Neural cell (in vitro differentiated cells): ENCODE measurements at regions not wholly inside any gene's neighbourhood (a gene's known extent, or its start where the extent isn't known, plus 50 kb on each side); places are given as distances from the start of the nearest gene placed in this dataset.

Experiments
- H2AFZ ChIP-seq: fragments of 200-600, 300-800 bp; sonication (generic), shearing (Covaris generic); 2 replicates; pipeline ENCODE4 v1.6.0; 2014; ENCODE audit warnings: low read depth, mild to moderate bottlenecking, antibody characterized with exemption, low read length, moderate library complexity
- H3F3A ChIP-seq: fragments of 200-600 bp; shearing (Covaris generic); 2 replicates; pipeline ENCODE4 v1.6.1; 2016; ENCODE audit warnings: mild to moderate bottlenecking, moderate library complexity, mixed read lengths, antibody characterized with exemption, low read length; ENCODE audit not compliant: insufficient read depth, poor library complexity, severe bottlenecking
- H3K27ac ChIP-seq: fragments of 200-600, 300-800 bp; sonication (generic), shearing (Covaris generic); 2 replicates; pipeline ENCODE4 v1.5.1; 2014; ENCODE audit warnings: mild to moderate bottlenecking, low read length, moderate library complexity
- H3K27me3 ChIP-seq: fragments of 300-800, 200-600 bp; sonication (generic), shearing (Covaris generic); 2 replicates; pipeline ENCODE4 v1.6.0; 2014; ENCODE audit warnings: mild to moderate bottlenecking, low read depth, low read length, moderate library complexity; ENCODE audit not compliant: insufficient read depth
- H3K36me3 ChIP-seq: fragments of 300-800, 200-600 bp; sonication (generic), shearing (Covaris generic); 2 replicates; pipeline ENCODE4 v1.5.1; 2014; ENCODE audit warnings: mild to moderate bottlenecking, antibody characterized with exemption, low read length, moderate library complexity; ENCODE audit not compliant: insufficient read depth
- H3K4me2 ChIP-seq: fragments of 300-800, 200-600 bp; sonication (generic), shearing (Covaris generic); 2 replicates; pipeline ENCODE4 v1.6.0; 2014; ENCODE audit warnings: mild to moderate bottlenecking, low read length
- H3K4me3 ChIP-seq: fragments of 300-800, 200-600 bp; sonication (generic), shearing (Covaris generic); 2 replicates; pipeline ENCODE4 v1.5.1; 2014; ENCODE audit warnings: mild to moderate bottlenecking, low read length, moderate library complexity
- H3K79me2 ChIP-seq: fragments of 200-600 bp; shearing (Covaris generic); replicated peaks from 2 replicates; pipeline ENCODE4 v1.6.0; 2014; ENCODE audit warnings: mild to moderate bottlenecking, low read length, moderate library complexity; ENCODE audit not compliant: insufficient read depth
- H3K9ac ChIP-seq: fragments of 300-800, 200-600 bp; sonication (generic), shearing (Covaris generic); 2 replicates; pipeline ENCODE4 v1.6.1; 2016; ENCODE audit warnings: mild to moderate bottlenecking, low read length, mixed read lengths
- H3K9me2 ChIP-seq: fragments of 200-600 bp; shearing (Covaris generic); 2 replicates; pipeline ENCODE4 v1.6.1; 2016; ENCODE audit warnings: mild to moderate bottlenecking, low read length, mixed read lengths; ENCODE audit not compliant: insufficient read depth
- H3K9me3 ChIP-seq: fragments of 200-600, 300-800 bp; sonication (generic), shearing (Covaris generic); 2 replicates; pipeline ENCODE4 v1.6.1; 2016; ENCODE audit warnings: mild to moderate bottlenecking, mixed run types, low read length, moderate library complexity, mixed read lengths
- H4K20me1 ChIP-seq: fragments of 200-600 bp; shearing (Covaris generic); 2 replicates; pipeline ENCODE4 v1.6.1; 2016; ENCODE audit warnings: mild to moderate bottlenecking, mixed run types; ENCODE audit not compliant: insufficient read depth
- EP300 ChIP-seq: fragments of 450-650 bp; conservative IDR thresholded peaks from 2 replicates; pipeline ENCODE4 v1.6.1; 2014; ENCODE audit warnings: antibody characterized with exemption, mild to moderate bottlenecking, moderate library complexity; ENCODE audit not compliant: poor library complexity, severe bottlenecking
- EZH2 ChIP-seq: fragments of 200-600, 300-800 bp; shearing (Covaris generic), sonication (generic); IDR thresholded peaks from 2 replicates; pipeline ENCODE4 v1.6.1; 2014; ENCODE audit warnings: antibody characterized with exemption, low read length, borderline replicate concordance, mild to moderate bottlenecking; ENCODE audit not compliant: insufficient read depth, poor library complexity, severe bottlenecking
- MXI1 ChIP-seq: fragments of 450-650 bp; conservative IDR thresholded peaks from 2 replicates; pipeline ENCODE4 v1.6.1; 2014; ENCODE audit warnings: antibody characterized with exemption, mild to moderate bottlenecking; ENCODE audit not compliant: poor library complexity, severe bottlenecking
- POLR2AphosphoS5 ChIP-seq: IDR thresholded peaks from 2 replicates; pipeline ENCODE4 v1.6.1; 2012
- RAD21 ChIP-seq: fragments of 450-650 bp; conservative IDR thresholded peaks from 2 replicates; pipeline ENCODE4 v1.6.1; 2014; ENCODE audit warnings: antibody characterized with exemption, mild to moderate bottlenecking, moderate library complexity
- REST ChIP-seq: IDR thresholded peaks from 2 replicates; pipeline ENCODE4 v1.6.1; 2012; ENCODE audit warnings: borderline replicate concordance
- SMC3 ChIP-seq: fragments of 450-650 bp; conservative IDR thresholded peaks from 2 replicates; pipeline ENCODE4 v1.6.1; 2014; ENCODE audit warnings: antibody characterized with exemption, mild to moderate bottlenecking, moderate library complexity; ENCODE audit not compliant: poor library complexity
- TAF1 ChIP-seq: IDR thresholded peaks from 2 replicates; pipeline ENCODE4 v1.6.1; 2012; ENCODE audit warnings: low read depth
- TF ChIP-seq, protein P1 (sequence below): fragments of 450-650 bp; IDR thresholded peaks from 2 replicates; pipeline ENCODE4 v1.5.1; 2014; ENCODE audit warnings: antibody characterized with exemption, mild to moderate bottlenecking, moderate library complexity; ENCODE audit not compliant: poor library complexity, severe bottlenecking

GRCh38 chr20:9958693-9959092 is 76.1 kb upstream of the ANKEF1 start:
- Histone ChIP-seq H3K9me3 (no peaks in the 10 kb centered on the region), H3K27me3 (no peaks in the 10 kb centered on the region), H3K4me3 (no peak overlapping the region), H3K36me3 (no peaks in the 10 kb centered on the region), H3K27ac (no peak overlapping the region), H3K4me2 (no peak overlapping the region), H3K9me2 (no peaks in the 10 kb centered on the region), H4K20me1 (no peaks in the 10 kb centered on the region), H3K79me2 (no peaks in the 10 kb centered on the region), H3K9ac (no peak overlapping the region), H3F3A (no peaks in the 10 kb centered on the region), H2AFZ (no peak overlapping the region)
- TF ChIP-seq MXI1 = no peak
- TF ChIP-seq REST = no peak
- no peak for TF ChIP-seq TAF1
- TF ChIP-seq, protein P1, sequence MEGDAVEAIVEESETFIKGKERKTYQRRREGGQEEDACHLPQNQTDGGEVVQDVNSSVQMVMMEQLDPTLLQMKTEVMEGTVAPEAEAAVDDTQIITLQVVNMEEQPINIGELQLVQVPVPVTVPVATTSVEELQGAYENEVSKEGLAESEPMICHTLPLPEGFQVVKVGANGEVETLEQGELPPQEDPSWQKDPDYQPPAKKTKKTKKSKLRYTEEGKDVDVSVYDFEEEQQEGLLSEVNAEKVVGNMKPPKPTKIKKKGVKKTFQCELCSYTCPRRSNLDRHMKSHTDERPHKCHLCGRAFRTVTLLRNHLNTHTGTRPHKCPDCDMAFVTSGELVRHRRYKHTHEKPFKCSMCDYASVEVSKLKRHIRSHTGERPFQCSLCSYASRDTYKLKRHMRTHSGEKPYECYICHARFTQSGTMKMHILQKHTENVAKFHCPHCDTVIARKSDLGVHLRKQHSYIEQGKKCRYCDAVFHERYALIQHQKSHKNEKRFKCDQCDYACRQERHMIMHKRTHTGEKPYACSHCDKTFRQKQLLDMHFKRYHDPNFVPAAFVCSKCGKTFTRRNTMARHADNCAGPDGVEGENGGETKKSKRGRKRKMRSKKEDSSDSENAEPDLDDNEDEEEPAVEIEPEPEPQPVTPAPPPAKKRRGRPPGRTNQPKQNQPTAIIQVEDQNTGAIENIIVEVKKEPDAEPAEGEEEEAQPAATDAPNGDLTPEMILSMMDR = no peak
- TF ChIP-seq SMC3 = no peak
- no peak for TF ChIP-seq EP300
- TF ChIP-seq RAD21 = no peak
- TF ChIP-seq EZH2 = no peak
- no peak for TF ChIP-seq POLR2AphosphoS5

DNA sequence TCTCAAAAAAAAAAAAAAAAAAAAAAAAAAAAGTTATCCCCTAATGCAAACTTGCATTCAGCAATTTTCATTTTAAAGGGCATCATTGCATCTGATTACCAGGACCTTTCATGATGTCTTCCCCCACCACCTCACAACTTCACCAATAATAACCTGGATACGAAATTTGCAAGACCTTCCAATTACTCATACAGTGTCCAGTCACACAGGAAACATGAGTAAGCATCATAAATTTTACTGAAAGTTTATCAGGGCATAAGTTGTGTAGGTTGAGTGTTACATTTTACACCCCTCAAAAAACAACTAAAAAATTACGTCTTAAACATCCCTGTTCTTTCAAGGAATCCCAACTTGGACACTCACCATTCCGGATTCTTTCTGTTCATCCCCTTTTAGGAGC is 79.1 kb upstream of the ANKEF1 start:
- H3K9me2 ChIP-seq = no peaks in the 10 kb centered on the region
- H3K36me3 ChIP-seq = no peaks in the 10 kb centered on the region
- no peaks in the 10 kb centered on the region for H3F3A ChIP-seq
- no peak overlapping the region for H2AFZ ChIP-seq
- no peak overlapping the region for H3K4me3 ChIP-seq
- H3K27me3 ChIP-seq = no peaks in the 10 kb centered on the region
- H3K79me2 ChIP-seq = no peaks in the 10 kb centered on the region
- H3K4me2 ChIP-seq = no peak overlapping the region
- no peaks in the 10 kb centered on the region for H4K20me1 ChIP-seq
- TF ChIP-seq TAF1 (no peak), EZH2 (no peak), SMC3 (no peak), REST (no peak), RAD21 (no peak), MXI1 (no peak), POLR2AphosphoS5 (no peak), EP300 (no peak)
- TF ChIP-seq, protein P1 = no peak
- H3K9ac ChIP-seq = no peak overlapping the region
- no peak overlapping the region for H3K27ac ChIP-seq
- H3K9me3 ChIP-seq = no peaks in the 10 kb centered on the region
